PC-9 (cell line): ENCODE measurements at regions not wholly inside any gene's neighbourhood (a gene's known extent, or its start where the extent isn't known, plus 50 kb on each side); places are given as distances from the start of the nearest gene placed in this dataset.

ENCODE experiments used
- EZH2 ChIP-seq: fragments of 200-600 bp; sonication (generic); IDR thresholded peaks from 2 replicates; pipeline ENCODE4 v1.8.0; 2017; ENCODE audit warnings: antibody characterized with exemption, low read depth
- TF ChIP-seq, protein P1 (sequence below): fragments of 200-600 bp; sonication (generic); conservative IDR thresholded peaks from 2 replicates; pipeline ENCODE4 v1.6.1; 2017; ENCODE audit warnings: mixed run types, antibody characterized with exemption, mild to moderate bottlenecking, moderate library complexity

DNA sequence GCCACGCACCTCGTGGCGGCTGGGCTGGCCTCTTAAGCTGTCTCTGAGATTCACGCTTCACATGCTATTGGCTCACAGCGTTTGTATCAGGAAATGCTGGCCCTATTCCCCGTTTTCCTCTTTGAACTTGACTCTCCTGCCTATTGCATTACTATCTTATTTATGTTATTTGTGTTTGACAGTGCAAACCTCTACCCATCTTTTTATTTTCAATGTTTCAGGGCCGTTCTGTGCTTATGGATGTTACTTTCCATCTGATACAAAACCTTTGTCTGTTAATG lies 149.9 kb upstream of the TWIST2 start:
- TF ChIP-seq, protein P1, sequence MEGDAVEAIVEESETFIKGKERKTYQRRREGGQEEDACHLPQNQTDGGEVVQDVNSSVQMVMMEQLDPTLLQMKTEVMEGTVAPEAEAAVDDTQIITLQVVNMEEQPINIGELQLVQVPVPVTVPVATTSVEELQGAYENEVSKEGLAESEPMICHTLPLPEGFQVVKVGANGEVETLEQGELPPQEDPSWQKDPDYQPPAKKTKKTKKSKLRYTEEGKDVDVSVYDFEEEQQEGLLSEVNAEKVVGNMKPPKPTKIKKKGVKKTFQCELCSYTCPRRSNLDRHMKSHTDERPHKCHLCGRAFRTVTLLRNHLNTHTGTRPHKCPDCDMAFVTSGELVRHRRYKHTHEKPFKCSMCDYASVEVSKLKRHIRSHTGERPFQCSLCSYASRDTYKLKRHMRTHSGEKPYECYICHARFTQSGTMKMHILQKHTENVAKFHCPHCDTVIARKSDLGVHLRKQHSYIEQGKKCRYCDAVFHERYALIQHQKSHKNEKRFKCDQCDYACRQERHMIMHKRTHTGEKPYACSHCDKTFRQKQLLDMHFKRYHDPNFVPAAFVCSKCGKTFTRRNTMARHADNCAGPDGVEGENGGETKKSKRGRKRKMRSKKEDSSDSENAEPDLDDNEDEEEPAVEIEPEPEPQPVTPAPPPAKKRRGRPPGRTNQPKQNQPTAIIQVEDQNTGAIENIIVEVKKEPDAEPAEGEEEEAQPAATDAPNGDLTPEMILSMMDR, result no peak
- no peak for TF ChIP-seq EZH2
